IMR-90 (cell line): ENCODE measurements at regions not wholly inside any gene's neighbourhood (a gene's known extent, or its start where the extent isn't known, plus 50 kb on each side); places are given as distances from the start of the nearest gene placed in this dataset.

Experiments used
- BHLHE40 ChIP-seq: fragments of 150-350 bp; IDR thresholded peaks from 2 replicates; pipeline ENCODE4 v1.6.1; 2016; ENCODE audit warnings: mild to moderate bottlenecking, low read depth, low read length
- CEBPB ChIP-seq: IDR thresholded peaks from 2 replicates; pipeline ENCODE4 v1.6.1; 2012; ENCODE audit warnings: low read depth, low read length, improper control_type of control experiment
- CHD1 ChIP-seq: IDR thresholded peaks from 2 replicates; pipeline ENCODE4 v1.6.1; 2012; ENCODE audit warnings: low read depth, low read length, improper control_type of control experiment
- MAFK ChIP-seq: IDR thresholded peaks from 2 replicates; pipeline ENCODE4 v1.6.1; 2012; ENCODE audit warnings: low read depth, low read length, improper control_type of control experiment
- MAZ ChIP-seq: IDR thresholded peaks from 2 replicates; pipeline ENCODE4 v1.6.1; 2012; ENCODE audit warnings: low read depth, mild to moderate bottlenecking, low read length, improper control_type of control experiment, moderate library complexity, borderline replicate concordance
- MXI1 ChIP-seq: IDR thresholded peaks from 2 replicates; pipeline ENCODE4 v1.6.1; 2012; ENCODE audit warnings: low read depth, mild to moderate bottlenecking, low read length, moderate library complexity, borderline replicate concordance
- NFE2L2 ChIP-seq: fragments of 150-350 bp; IDR thresholded peaks from 2 replicates; pipeline ENCODE4 v1.6.1; 2016; ENCODE audit warnings: low read depth, mild to moderate bottlenecking, low read length
- POLR2A ChIP-seq: IDR thresholded peaks from 2 replicates; pipeline ENCODE4 v1.6.1; 2012; ENCODE audit warnings: mild to moderate bottlenecking, low read depth, low read length
- RAD21 ChIP-seq: IDR thresholded peaks from 2 replicates; pipeline ENCODE4 v1.6.1; 2012; ENCODE audit warnings: low read length, improper control_type of control experiment
- RFX5 ChIP-seq: IDR thresholded peaks from 2 replicates; pipeline ENCODE4 v1.8.0; 2012; ENCODE audit warnings: low read depth, mild to moderate bottlenecking, low read length, moderate library complexity
- SMC3 ChIP-seq: fragments of 150-350 bp; IDR thresholded peaks from 2 replicates; pipeline ENCODE4 v1.6.1; 2016; ENCODE audit warnings: low read depth, mild to moderate bottlenecking, antibody characterized with exemption, low read length, moderate library complexity
- TF ChIP-seq, protein P1 (sequence below): conservative IDR thresholded peaks from 2 replicates; pipeline ENCODE4 v1.5.1; 2012; ENCODE audit warnings: mild to moderate bottlenecking, low read depth, low read length, improper control_type of control experiment
- TF ChIP-seq, protein P2 (sequence below): fragments of 150-350 bp; IDR thresholded peaks from 2 replicates; pipeline ENCODE4 v1.6.1; 2016; ENCODE audit warnings: low read depth, mild to moderate bottlenecking, low read length, moderate library complexity, borderline replicate concordance
- TF ChIP-seq, protein P3 (sequence below): fragments of 150-350 bp; IDR thresholded peaks from 2 replicates; pipeline ENCODE4 v1.6.1; 2017; ENCODE audit warnings: mild to moderate bottlenecking, antibody characterized with exemption, low read length, low read depth

DNA sequence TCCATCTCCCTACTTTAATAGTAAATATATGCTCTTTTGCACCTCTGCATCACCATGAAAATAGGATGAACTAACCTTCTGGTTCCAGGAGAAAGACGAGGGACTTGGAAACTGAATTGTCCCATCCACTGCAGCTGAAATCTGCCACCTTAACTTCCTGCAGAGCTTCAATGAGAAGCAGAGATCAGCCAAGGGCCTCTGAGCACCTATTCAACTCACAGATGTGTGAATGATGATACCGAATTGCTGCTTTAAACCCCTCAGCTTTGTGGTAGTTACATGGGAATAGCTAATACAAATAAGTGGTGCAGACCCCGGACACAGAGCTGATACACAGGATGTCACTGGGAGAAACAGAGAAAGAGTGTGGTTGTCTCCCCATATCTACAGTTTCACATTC lies 616.8 kb downstream of the NCAM2 start:
- TF ChIP-seq, protein P1, sequence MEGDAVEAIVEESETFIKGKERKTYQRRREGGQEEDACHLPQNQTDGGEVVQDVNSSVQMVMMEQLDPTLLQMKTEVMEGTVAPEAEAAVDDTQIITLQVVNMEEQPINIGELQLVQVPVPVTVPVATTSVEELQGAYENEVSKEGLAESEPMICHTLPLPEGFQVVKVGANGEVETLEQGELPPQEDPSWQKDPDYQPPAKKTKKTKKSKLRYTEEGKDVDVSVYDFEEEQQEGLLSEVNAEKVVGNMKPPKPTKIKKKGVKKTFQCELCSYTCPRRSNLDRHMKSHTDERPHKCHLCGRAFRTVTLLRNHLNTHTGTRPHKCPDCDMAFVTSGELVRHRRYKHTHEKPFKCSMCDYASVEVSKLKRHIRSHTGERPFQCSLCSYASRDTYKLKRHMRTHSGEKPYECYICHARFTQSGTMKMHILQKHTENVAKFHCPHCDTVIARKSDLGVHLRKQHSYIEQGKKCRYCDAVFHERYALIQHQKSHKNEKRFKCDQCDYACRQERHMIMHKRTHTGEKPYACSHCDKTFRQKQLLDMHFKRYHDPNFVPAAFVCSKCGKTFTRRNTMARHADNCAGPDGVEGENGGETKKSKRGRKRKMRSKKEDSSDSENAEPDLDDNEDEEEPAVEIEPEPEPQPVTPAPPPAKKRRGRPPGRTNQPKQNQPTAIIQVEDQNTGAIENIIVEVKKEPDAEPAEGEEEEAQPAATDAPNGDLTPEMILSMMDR, result no peak
- TF ChIP-seq MAZ (no peak), MXI1 (no peak), RFX5 (no peak), SMC3 (no peak), POLR2A (no peak), RAD21 (no peak), CEBPB (no peak), NFE2L2 (no peak), CHD1 (no peak), MAFK (no peak), BHLHE40 (no peak)
- TF ChIP-seq, protein P2, sequence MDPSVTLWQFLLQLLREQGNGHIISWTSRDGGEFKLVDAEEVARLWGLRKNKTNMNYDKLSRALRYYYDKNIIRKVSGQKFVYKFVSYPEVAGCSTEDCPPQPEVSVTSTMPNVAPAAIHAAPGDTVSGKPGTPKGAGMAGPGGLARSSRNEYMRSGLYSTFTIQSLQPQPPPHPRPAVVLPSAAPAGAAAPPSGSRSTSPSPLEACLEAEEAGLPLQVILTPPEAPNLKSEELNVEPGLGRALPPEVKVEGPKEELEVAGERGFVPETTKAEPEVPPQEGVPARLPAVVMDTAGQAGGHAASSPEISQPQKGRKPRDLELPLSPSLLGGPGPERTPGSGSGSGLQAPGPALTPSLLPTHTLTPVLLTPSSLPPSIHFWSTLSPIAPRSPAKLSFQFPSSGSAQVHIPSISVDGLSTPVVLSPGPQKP, result no peak
- TF ChIP-seq, protein P3, sequence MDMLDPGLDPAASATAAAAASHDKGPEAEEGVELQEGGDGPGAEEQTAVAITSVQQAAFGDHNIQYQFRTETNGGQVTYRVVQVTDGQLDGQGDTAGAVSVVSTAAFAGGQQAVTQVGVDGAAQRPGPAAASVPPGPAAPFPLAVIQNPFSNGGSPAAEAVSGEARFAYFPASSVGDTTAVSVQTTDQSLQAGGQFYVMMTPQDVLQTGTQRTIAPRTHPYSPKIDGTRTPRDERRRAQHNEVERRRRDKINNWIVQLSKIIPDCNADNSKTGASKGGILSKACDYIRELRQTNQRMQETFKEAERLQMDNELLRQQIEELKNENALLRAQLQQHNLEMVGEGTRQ, result no peak
